NCI-H1105 treated with DMSO at 0.1 percent for 48 hours (cell line): ENCODE measurements at regions not wholly inside any gene's neighbourhood (a gene's known extent, or its start where the extent isn't known, plus 50 kb on each side); places are given as distances from the start of the nearest gene placed in this dataset.
"Not testable (repeated sequence)": the region's sequence is repeated elsewhere in the genome, so short reads cannot be mapped to it uniquely, and the experiment has no call there.

Source experiments
- DNase-seq: peaks from one replicate; lab custom pipeline; 2025; lab: John Stamatoyannopoulos, UW

DNA sequence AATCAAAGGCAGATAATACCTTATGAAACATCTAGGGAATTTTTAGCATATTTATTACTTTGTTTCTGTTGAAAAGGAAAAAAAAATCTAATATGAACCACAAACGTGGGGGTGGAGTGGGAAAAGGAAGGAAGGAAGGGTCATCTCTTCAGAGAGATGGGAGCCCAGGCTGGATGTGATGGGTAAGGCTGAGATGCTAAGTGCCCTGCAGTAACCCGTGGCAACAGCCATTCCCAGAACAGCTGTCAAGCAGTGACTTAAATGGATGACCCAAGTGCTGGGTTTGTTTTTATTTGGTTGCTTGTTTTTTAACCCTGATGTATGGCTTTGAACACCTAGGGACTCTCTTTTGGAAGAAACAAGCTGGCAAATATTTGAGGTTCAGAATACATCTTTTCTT is 50.7 kb upstream of the KLF7 start:
- DNase-seq, result peak; percentile 9

DNA sequence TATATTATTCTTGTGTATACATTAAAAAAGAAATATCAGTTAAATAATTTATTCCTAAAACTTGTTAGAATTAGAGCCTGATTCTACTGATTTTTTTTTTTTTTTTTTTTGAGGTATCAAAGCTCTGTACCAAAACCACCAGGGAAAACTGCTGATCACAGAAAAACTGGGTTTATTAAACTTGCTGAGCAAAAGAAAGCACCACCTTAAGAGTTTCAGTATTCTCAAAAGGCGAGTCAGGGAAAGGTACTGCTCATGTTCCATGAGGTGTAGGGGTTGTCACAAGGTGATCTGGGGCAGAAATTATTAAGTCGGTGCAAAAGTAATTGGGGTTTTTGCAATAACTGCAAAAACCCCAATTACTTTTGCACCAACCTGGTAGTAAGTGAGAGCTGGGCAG is 51.7 kb upstream of the KLF7 start:
- DNase-seq, result no peak

DNA sequence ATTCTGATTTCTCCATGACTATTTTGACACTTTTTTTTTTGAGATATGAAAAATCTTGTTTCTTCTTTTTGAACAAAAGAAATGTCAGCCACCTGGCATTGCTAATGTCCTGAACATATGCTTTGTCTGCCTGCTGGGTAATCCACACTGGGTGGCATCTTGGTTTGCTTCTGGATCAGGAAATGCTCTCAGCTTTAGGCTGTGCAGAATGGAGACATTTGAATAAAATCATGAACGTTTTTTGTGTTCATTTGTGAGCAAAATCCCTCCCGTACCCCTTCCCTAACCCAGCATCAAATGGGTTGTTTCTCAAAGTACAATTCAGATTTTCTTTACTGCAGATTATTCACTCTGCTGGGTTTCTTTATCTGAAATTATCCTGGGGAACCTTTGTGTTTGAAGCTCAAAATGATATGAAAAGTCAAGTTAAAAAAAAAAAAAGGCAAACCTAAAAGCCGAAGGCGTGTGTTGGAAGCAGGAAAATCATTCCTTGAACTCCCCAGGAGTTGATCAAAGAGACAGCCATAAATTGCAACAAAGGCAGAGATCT is 53.4 kb upstream of the KLF7 start:
- no peak for DNase-seq

DNA sequence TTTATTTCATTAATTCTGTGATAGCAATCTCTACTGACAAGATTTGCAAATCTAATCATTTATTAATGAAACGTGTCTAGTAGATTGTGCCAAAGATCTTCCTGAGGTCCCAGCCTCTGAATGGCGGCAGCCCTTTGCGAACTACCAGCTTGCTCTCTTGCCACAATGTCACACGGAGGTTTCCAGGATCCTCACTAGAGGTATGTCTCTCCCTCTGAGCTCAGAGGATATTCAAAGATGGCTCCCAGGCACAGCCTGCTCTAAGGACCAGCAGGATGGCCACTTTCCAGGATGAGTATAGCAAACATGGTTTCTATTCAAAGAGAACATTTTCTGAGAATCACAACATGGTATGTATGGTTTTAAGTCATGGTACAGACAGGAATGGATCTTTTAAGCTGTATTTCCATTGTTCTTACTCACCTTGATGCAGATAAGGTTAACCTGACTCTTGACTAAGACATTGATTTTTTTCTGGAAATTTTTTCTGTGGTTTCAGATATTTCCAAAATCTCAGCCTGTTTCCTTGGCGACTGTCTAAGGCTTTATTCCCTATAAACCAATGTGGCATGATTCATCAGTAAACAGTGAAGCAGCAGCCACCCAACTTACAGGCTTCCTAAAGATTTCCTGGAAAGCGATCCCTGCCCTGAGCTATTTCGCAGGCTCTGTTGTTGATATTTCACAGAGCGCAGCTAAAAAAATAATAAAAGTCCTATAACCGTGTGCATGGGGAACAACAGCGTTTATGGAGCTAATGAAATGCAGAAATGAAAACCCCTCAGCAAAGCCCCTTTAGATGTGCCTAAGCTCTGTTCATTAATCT is 54.1 kb upstream of the KLF7 start:
- no peak for DNase-seq

DNA sequence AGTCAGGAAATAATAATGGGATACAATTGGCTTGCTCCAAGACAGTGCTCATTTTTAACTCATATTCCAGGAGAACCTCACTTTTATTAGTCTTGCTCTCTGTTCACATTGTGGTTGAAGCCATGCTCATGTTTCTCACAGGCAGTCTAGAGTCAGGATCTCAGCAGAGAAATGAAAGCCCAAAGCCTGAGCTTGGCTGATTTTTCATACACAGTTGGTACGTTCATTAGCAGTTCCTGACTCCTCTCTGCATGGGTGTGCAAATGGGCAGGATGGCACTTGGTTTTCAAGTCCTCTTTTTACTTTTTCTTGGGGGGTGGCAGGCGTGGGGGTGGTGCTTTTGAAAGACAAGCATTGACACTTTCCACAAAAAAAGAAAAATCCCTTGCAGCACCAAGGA is 56.0 kb upstream of the KLF7 start:
- DNase-seq, result no peak

DNA sequence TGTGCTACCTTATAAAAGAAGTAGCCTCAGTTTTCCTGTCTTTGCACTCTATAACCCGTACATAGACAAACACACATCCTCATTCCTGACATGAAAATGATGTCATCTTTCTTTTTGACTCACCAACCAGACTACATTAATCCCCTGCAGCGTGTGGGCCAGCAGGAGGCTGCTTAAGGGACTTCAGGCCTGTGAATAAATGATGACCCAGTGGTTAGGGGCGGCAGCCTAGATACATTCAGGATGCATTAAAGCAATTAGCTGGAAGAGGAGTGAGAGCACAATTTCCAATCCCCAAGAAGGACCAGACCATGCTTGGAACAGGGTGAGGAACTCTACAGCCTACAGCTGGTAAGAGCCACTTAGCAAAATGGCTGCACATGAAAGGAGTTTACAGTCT is 57.3 kb upstream of the KLF7 start:
- no peak for DNase-seq

DNA sequence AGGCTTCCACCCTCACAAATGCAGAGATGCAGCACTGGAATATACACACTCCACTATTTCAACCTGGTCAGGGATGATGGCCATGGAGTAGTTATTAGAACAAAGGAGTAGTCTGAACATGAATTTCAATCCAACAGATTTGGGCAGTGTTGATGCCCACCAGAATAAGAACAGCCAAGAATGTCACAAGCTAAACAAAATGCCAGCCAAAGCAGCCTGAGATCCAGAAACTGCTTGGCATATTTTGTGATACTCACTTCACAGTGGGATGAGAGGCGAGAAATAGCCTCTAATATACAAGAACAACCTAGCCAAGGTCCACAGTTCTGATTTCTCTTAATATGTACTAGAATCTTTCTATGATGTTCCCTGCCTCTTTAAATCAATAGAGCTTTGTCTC is 58.6 kb upstream of the KLF7 start:
- no peak for DNase-seq

DNA sequence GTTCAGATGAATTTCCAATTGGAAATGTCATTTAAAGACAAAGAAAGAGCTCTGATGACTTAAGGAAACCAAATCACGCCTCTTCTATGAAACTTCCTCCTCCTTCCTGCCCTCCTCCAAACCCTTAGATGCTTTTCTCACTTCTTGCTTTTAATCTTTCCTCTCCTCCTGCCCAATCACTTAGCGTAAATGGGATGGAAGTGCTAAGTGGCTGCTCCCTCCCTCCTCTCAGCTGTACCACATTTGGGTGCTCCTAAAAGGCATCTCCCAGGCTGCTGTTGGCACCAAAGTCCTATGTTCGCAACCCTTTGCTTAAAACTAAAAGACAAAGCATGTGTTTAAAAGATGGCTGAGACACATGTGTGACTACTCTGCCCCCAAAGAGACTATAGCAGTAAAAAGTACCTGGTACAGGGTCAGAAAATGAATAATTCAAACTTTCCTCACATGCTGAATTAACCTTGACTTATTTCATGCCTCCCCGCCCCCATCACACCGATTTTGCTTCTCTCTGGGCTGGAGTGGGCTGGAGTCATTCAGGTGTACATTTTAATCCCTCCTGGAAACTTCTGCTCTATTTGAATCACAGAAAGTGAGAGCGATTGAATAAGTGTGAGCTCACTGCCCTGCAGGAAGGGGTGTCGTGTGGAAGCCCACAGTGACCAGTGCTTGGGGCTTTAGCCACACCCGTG is 59.2 kb upstream of the KLF7 start:
- DNase-seq, result no peak

DNA sequence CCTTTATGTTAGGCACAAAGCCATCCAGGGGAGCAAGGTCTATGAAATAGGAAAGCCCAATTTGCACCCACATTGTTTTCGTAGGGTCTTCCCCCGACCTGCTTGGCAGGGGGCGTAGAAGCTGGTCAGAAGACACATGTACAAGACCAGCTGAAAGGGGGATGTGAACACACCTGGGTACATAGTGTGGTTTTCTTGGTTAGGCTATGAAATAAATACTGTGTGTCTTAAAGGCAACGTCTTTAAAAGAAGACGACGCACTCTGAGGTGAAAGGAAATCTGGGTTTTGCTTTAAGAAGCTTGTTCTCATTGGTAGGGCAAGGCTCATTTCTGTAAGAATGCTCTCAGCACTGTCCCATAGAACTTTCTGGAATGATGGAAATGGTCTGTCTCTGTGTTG is 60.0 kb upstream of the KLF7 start:
- DNase-seq, result no peak

DNA sequence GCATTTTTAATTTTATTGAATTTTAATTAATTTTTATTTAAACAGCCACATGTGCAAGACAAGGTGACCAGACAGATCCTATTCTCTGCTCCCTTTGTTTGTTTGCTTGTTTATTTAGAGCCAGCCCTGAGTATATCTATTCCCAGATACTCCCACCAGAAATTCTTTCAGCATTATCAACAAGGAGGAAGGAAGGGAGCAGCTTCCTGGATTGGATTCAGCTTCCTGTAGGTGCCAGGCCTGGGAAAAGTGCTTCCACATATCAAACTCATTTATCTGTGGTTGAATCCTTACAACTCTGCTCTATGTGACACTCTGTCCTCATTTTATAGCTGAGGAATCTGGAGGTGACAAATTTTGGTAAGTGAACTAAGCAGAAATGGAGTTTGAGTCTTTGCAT is 60.5 kb upstream of the KLF7 start:
- no peak for DNase-seq

DNA sequence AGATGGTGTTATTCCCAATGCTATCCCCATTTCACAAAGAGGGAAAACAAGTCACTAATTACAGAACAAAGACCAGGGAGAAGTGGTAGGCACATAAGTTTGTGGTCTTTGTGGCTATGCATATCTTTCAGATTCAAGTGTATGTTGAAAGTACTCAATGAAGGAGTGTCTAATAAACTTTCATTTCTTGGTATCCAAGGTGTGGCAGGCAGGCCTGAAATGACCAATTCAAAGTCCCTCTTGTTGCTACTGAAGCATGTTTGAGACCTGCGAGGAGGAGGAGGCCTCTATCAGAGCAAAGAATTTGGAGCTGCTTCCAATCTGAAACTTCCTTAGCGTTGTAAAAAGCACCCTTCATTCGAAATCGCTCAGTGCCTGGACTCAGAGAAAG is 60.9 kb upstream of the KLF7 start:
- DNase-seq, result no peak

DNA sequence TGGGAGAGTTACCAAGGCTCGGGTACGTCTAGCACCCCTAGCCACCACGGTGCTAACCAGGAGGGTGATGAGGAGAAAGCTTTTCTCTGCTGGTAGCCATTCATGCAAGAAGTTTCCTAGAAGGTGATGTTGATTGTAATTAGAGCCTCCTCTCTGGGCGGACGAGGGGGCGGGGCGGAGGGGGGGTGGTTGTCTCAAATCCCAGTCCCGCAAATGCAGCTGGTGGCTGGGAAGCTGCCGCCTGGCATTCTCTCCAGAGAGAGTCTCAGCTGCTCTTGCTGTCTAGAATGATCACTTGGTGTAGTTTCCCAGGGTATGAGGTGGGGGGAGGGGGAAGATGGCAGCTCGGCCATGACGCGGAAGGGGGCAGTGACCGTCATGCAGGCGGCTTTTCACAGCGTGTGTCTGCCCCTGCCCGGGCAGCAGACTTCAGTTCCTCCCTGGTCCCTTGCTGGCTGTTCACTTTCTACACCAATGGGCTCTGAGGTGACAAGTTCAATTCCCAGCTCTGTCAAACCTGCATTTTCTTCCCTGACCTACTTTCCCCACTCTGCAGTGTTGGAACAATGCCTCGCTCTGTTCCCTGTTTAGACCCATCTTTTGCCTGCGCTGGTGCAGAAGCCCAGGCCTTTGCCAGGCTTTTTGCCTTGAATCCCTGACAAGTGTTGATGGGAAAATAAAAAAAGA is 61.5 kb upstream of the KLF7 start:
- DNase-seq, result no peak

DNA sequence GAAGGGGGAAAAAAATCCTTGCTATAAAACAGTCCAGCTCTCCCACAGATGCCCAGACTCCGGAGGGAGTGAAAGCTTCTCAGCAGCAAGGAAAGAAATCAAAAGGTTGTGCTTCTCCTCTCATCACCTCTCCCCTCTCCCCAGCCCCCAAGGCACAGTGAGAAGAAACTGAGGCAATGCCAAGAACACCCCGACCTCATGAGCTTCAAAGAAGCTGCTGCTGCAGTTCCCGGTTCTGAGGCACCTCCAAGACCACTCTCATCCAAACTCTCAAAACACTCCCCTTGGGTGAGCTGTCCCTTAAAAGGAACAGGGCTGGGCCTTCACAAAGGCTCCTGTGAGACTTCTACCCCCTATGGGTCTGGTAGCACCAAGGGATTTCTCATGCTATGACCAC is 62.0 kb upstream of the KLF7 start:
- DNase-seq, result no peak

DNA sequence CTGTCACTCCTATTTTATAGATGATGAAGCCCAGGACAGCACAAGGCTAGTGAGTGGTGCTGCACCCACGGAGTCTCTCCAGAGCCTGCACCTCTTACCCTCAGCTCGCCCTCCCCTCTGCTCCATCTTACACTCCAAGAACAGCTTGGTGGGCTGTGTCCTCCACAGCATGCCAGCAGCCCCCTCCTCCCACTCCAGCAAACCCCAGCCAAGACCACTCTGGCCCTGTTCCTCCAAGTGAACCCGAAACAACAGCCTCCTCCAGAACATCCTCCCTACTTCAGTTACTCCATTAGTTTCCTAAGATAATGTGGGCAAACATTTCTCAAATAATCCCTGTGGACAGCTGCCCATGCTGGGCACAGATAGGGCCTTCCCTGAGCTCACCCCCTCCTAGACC is 62.7 kb upstream of the KLF7 start:
- no peak for DNase-seq

DNA sequence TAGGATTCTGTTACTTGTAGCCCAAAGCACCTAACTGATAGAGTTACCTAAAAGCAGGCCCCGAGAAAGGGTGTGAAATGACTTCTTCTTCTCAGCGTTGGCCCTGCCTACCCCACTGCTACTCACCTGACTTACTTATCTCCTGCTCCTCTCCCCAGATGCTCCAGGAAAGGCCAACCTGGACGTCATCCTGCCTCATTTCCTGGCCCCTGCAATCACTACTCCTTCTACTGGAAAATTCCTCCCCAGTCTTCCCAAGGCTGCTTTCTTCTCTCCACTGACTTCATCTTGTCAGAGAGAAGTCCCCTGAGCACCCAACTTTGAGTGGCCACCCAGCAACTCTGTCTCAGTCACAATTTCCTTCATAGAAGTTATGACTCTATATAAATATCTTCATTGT is 63.4 kb upstream of the KLF7 start:
- no peak for DNase-seq

DNA sequence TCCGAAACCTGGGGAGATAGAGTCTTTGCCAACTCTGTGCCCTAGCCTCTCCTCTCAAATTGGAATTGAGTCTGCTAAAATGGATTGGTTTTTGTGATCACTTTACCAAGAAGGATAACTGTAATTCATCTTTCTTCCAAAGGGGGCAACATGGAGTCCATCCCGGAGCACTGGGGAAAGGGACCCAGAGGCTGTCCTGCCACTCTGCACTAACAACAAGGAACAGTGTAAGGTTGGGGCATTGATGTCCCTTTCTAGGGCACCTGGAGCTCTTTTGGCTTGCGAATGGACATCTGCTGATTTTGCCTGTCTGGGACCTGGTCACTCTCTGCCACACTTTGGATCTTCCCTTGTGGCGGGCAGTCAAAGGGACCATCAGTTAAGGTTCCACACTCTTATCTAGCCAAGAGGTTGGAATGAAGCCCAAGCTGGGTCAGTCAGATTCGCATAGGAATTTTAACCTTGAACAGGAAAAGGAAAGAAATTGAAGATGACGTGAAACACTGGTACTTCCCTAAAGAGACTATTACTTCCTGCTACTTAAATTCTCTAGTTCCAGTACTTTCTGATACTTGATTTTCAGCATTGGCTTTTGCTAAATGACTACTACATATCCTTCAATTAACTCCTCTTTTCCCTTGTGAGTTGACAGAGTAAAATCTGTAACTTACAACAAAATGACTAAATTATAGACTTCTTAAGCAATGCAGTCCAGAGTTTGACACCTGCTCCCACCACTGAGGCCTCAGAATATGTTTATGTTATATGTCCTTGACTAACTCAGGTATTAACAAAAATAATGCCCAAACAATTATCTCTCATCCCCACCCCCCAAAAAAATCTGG is 64.7 kb upstream of the KLF7 start:
- DNase-seq, result no peak

DNA sequence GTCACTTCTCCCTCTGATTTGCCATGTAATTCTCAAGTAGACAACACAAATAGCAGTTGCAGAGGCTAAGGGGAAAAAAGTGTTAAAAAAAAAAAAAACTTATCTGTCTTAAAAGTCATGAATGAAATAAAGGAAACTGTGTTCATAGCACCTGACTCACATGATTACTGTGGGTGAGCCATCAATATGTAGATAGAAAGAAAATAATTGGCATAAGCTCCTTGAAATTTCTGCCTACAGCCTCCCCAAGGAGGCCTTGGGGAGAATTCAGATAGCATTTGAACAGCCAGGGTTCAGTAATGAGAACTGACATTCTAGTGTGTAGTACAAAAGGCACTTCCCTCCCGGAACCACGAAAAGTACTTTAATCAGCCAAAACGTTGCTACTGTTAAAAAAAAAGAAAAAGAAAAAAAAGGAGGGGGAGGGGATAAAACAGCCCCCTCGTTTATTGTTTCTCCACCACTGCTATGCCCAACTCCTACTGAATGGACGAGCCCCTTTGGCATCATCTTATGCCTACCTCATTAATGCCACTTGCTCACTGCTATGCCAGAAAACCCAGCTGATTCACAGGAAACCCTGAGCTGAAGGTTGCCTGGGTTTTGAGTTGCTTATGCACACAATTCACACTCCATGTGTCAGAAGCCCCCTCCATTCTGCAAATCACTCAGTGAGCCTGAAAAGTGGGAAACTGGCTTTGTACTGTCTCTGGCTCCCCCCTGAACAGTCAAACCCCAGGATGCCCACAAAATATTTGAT is 65.5 kb upstream of the KLF7 start:
- no peak for DNase-seq

DNA sequence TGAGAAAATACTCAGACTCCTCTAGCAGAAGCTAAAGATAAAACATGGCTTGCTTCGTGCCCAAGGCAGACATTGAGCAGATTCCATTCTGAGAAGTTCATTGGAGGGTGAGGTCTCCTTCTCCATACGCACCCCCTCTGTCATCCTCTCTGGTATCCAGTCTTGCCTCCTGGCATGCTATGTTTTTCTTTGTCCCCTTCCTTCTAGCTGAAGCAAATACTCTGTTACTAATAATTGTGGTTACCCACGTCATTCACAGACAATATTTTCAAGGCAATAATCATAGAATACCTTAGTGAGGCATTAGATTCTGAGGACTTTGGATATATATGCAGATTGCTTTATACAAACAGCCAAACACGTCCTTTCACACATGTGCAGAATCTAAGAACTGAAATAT is 66.2 kb upstream of the KLF7 start:
- DNase-seq, result no peak

DNA sequence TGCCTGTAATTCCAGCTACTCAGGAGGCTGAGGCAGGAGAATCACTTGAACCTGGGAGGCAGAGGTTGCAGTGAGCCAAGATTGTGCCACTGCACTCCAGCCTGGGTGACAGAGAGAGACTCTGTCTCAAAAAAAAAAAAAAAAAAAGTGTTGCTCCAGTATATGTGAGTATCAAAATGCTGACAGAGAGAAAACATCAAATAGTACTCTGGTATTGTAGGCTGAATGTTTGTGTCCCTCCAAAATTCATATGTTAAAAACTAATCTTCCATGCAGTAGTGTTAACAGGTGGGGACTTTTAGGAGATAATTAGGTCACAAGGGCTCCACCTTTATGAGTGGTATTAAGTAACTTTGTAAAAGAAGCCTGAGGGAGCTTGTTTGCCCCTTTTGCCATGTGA is 67.4 kb upstream of the KLF7 start:
- DNase-seq, result not testable (repeated sequence)

DNA sequence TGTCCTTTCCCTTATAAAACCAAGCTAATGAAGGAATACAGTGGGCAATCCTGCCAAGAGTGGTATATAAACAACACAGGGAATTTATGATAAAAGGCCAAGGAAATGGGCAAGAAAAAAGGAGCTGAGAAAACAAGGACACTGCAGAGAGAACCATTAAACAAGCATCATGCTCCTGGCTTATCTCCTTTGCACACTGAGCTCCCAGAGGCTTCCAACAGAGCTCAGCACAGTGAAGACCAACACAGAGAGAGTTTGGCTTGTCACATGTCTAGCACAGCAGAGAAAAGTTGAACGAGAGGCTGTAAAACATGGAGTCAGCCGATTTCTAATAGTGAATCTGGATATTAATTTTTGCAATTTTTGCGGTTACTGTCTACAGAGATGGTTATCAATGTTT is 68.0 kb upstream of the KLF7 start:
- no peak for DNase-seq

DNA sequence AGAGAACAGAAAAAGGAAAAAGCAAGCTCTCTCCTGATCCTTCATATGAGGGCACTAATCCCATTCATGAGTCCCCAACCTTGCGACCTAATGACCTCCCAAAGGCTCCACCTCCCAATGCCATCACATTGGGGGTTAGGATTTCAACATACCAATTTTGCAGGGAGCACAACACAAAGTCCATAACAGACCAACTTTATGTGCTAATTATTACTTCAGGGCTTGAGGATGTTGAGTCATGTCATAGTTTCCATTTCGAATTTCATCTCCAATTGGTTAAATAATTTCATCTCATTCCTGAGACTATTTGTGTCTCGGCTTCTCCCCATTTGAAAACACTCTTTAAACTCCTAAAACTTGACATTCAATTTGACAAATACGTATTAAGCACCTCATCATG is 69.9 kb upstream of the KLF7 start:
- no peak for DNase-seq
